H1 (cell line): ENCODE measurements at regions not wholly inside any gene's neighbourhood (a gene's known extent, or its start where the extent isn't known, plus 50 kb on each side); places are given as distances from the start of the nearest gene placed in this dataset.

Source experiments
- POLR2AphosphoS5 ChIP-seq: IDR thresholded peaks from 2 replicates; pipeline ENCODE4 v1.6.1; 2011; ENCODE audit warnings: low read depth, low read length
- TCF12 ChIP-seq: IDR thresholded peaks from 2 replicates; pipeline ENCODE4 v1.6.1; 2011; ENCODE audit warnings: low read depth, mild to moderate bottlenecking, low read length
- YY1 ChIP-seq: IDR thresholded peaks from 2 replicates; pipeline ENCODE4 v1.6.1; 2011; ENCODE audit warnings: low read depth, mild to moderate bottlenecking, low read length
- TF ChIP-seq, protein P1 (sequence below), 3 experiments: IDR thresholded peaks; 1 replicate in 2 of 3; 2 replicates in 1 of 3; pipeline versions ENCODE4 v1.5.1 to v1.6.1; 2011; ENCODE audit warnings: low read length in 3 of 3, mild to moderate bottlenecking in 3 of 3, inconsistent platforms in 2 of 3, low read depth in 1 of 3, moderate library complexity in 1 of 3; ENCODE audit not compliant: insufficient read depth in 1 of 3; ENCODE audit errors: control extremely low read depth in 1 of 3

DNA sequence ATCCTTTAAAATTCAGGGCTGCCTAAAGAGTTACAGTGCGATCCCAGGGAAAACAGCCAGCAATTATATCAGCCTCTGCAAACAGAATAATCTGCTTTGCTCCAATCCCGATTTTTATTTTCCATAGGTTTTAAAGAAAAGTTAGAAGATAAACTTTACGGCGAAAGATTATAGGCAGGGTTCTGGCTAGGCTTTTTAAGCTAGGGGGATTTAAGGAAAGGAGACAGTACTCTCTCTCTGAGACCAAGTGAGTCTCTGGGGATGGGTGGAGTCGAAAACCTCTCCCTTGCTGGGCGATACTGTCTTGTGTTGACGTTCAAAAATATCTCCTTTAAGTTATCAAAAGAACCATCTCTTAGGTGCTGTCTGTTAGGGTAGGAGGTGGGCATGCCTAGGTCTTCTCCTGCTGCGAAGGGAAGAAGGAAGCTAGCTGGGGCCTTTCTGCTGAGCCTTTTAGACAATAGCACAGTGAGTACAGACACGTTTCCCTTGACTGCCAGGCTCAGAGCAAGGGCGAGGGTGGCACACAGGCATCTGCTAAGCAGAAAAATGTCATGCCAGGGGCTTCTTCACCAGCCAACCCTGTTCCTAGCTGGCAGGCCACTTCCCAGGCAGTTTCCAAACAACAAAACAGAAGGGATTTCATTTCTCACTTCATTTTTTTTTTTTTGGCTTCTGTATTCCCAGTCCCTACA is 167.9 kb upstream of the MAF start (continued):
- TF ChIP-seq, protein P1, sequence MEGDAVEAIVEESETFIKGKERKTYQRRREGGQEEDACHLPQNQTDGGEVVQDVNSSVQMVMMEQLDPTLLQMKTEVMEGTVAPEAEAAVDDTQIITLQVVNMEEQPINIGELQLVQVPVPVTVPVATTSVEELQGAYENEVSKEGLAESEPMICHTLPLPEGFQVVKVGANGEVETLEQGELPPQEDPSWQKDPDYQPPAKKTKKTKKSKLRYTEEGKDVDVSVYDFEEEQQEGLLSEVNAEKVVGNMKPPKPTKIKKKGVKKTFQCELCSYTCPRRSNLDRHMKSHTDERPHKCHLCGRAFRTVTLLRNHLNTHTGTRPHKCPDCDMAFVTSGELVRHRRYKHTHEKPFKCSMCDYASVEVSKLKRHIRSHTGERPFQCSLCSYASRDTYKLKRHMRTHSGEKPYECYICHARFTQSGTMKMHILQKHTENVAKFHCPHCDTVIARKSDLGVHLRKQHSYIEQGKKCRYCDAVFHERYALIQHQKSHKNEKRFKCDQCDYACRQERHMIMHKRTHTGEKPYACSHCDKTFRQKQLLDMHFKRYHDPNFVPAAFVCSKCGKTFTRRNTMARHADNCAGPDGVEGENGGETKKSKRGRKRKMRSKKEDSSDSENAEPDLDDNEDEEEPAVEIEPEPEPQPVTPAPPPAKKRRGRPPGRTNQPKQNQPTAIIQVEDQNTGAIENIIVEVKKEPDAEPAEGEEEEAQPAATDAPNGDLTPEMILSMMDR (IDR thresholded peaks at IDR 0.05; ENCODE audit: control extremely low read depth in 1 of 3, insufficient read depth in 1 of 3, low read depth in 1 of 3, low read length in 3 of 3) = no peak
- TF ChIP-seq TCF12 (no peak), YY1 (no peak), POLR2AphosphoS5 (no peak)
